CD4-positive, alpha-beta memory T cell (primary cell): ENCODE measurements at regions not wholly inside any gene's neighbourhood (a gene's known extent, or its start where the extent isn't known, plus 50 kb on each side); places are given as distances from the start of the nearest gene placed in this dataset.
"Not testable (repeated sequence)": the region's sequence is repeated elsewhere in the genome, so short reads cannot be mapped to it uniquely, and the experiment has no call there.

ENCODE experiments used
- CTCF ChIA-PET: fragments of 350-600 bp; sonication (Branson Sonifier 250); formaldehyde crosslinking; loops from one replicate; lab custom pipeline; 2021; ENCODE audit warnings: inconsistent platforms; ENCODE audit not compliant: partially characterized antibody; lab: Charles Lee
- POLR2A ChIA-PET: fragments of 350-600 bp; sonication (Branson Sonifier 250); formaldehyde crosslinking; loops from one replicate; lab custom pipeline; 2021; ENCODE audit not compliant: partially characterized antibody; lab: Charles Lee
- DNase-seq, 5 donors: peaks; one replicate each; pipeline versions ENCODE4 v3.0.0 to v3.0.0-alpha.2; 2020 to 2022; ENCODE audit warnings: mixed read lengths in 1 of 5
- H3K27ac ChIP-seq: one replicate; pipeline ENCODE4 v1.7.0; 2013; ENCODE audit warnings: low read depth, low read length
- H3K27me3 ChIP-seq: 2 replicates; pipeline ENCODE4 v1.7.0; 2013; ENCODE audit warnings: mild to moderate bottlenecking, low read length, moderate library complexity; ENCODE audit not compliant: insufficient read depth
- H3K36me3 ChIP-seq: 2 replicates; pipeline ENCODE4 v1.7.0; 2013; ENCODE audit warnings: mild to moderate bottlenecking, low read length, moderate library complexity; ENCODE audit not compliant: insufficient read depth
- H3K4me1 ChIP-seq: 2 replicates; pipeline ENCODE4 v1.7.0; 2013; ENCODE audit warnings: mild to moderate bottlenecking, low read length, moderate library complexity; ENCODE audit not compliant: insufficient read depth
- H3K4me3 ChIP-seq, 2 donors: one replicate each; pipeline ENCODE4 v1.7.0; 2013; ENCODE audit warnings: low read length in 2 of 2, mild to moderate bottlenecking in 1 of 2
- H3K9me3 ChIP-seq, 2 donors: one replicate each; pipeline ENCODE4 v1.7.0; 2013; ENCODE audit warnings: low read length in 2 of 2, control low read depth in 1 of 2; ENCODE audit not compliant: control insufficient read depth in 1 of 2
- H3K27ac Mint-ChIP-seq, 7 donors: one replicate each; pipeline ENCODE4 v1.8.0; 2020 to 2021; ENCODE audit warnings: mixed read lengths in 7 of 7, mild to moderate bottlenecking in 6 of 7, inconsistent platforms in 3 of 7, moderate library complexity in 3 of 7
- H3K27me3 Mint-ChIP-seq, 2 donors: one replicate each; pipeline ENCODE4 v1.8.0; 2020 to 2021; ENCODE audit warnings: mixed read lengths in 2 of 2
- H3K36me3 Mint-ChIP-seq, 2 donors: one replicate each; pipeline ENCODE4 v1.8.0; 2020 to 2021; ENCODE audit warnings: mixed read lengths in 2 of 2, inconsistent platforms in 1 of 2, mild to moderate bottlenecking in 1 of 2
- H3K4me1 Mint-ChIP-seq, 4 donors: one replicate each; pipeline ENCODE4 v1.8.0; 2020 to 2021; ENCODE audit warnings: mixed read lengths in 4 of 4, mild to moderate bottlenecking in 1 of 4
- H3K4me3 Mint-ChIP-seq, 8 donors: one replicate each; pipeline ENCODE4 v1.8.0; 2020 to 2021; ENCODE audit warnings: mixed read lengths in 8 of 8, mild to moderate bottlenecking in 7 of 8, moderate library complexity in 6 of 8, inconsistent platforms in 3 of 8
- H3K9me3 Mint-ChIP-seq, 8 donors: one replicate each; pipeline ENCODE4 v1.8.0; 2020 to 2021; ENCODE audit warnings: mixed read lengths in 8 of 8, mild to moderate bottlenecking in 5 of 8, inconsistent platforms in 3 of 8, moderate library complexity in 1 of 8
- intact Hi-C: fragments of 100-400 bp; cut with micrococcal nuclease; formaldehyde crosslinking; loops from one replicate; pipeline ENCODE4 v1.15.1; 2023

GRCh38 chr7:6953798-6954181, 127.7 kb upstream of the CCZ1B start:
- H3K36me3 ChIP-seq, H3K9me3 Mint-ChIP-seq, POLR2A ChIA-PET, DNase-seq, H3K4me1 ChIP-seq, H3K27me3 ChIP-seq, H3K27ac Mint-ChIP-seq, H3K4me3 ChIP-seq, H3K4me3 Mint-ChIP-seq, H3K36me3 Mint-ChIP-seq, H3K9me3 ChIP-seq, H3K27me3 Mint-ChIP-seq, H3K27ac ChIP-seq, H3K4me1 Mint-ChIP-seq, CTCF ChIA-PET: not testable (repeated sequence)
- intact Hi-C loops, result loop anchor here (5.0 kb wide), 1 partner anchor 149 kb away; no protein-coding TSS in a partner anchor

DNA sequence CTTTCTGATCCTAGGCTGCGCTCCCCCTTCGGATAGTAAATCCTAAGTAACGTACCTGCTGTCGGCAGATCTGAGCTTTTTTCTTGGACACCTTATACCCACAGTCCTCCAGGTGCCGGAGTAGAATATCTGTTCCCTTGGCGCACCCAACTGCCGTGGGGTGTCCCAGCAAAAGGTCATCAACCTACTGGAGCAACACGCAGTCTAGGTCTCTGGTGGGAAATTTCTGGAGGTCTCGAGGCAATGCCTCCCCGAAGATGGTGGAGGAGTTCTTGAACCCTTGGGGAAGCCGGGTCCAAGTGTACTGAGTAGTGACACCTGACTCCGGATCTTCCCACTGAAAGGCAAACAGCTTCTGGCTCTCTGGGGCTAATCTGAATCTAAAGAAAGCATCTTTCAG, 129.3 kb upstream of the CCZ1B start:
- CTCF ChIA-PET, H3K27me3 ChIP-seq, H3K27ac ChIP-seq, POLR2A ChIA-PET, H3K36me3 Mint-ChIP-seq, H3K27ac Mint-ChIP-seq, H3K4me3 ChIP-seq, intact Hi-C loops, H3K27me3 Mint-ChIP-seq, H3K4me1 ChIP-seq, H3K4me3 Mint-ChIP-seq, H3K9me3 ChIP-seq, H3K4me1 Mint-ChIP-seq, H3K9me3 Mint-ChIP-seq, H3K36me3 ChIP-seq, DNase-seq: not testable (repeated sequence)

DNA sequence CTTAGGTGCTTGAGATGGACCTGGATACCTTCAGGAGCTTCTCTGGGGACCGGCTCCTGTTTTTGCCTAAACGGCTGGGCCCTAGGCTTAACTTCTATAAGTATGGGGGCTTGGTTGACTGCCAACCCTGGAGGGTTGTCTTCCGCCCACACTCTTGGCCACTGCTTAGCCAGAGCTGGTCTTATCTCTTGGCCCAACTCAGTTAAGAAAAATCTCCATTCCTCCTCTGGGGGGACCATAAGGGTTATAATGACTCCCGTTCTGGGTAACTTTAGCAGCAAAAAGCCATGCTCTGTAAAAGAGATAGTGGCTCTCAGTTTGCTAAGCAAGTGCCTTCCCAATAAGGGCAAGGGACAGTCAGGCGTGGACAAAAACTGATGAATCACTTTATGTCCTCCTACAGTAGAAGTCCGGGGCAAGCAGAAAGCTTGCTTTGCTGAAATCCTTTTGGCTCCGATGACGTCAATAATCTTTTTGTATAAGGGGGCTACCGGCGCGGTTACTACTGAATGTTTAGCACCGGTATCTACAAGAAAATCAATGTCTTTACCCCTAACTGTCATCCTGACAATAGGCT, 130.0 kb upstream of the CCZ1B start:
- intact Hi-C loops, DNase-seq, H3K36me3 Mint-ChIP-seq, H3K36me3 ChIP-seq, H3K4me1 ChIP-seq, H3K27me3 ChIP-seq, H3K27ac ChIP-seq, H3K27ac Mint-ChIP-seq, H3K9me3 ChIP-seq, H3K4me1 Mint-ChIP-seq, POLR2A ChIA-PET, H3K4me3 ChIP-seq, H3K4me3 Mint-ChIP-seq: not testable (repeated sequence)
- peaks cover 4 to 14% of the 10 kb centered on the region in 2 donors for H3K27me3 Mint-ChIP-seq
- H3K9me3 Mint-ChIP-seq, result peaks cover 0 to 11% (median 4%) of the 10 kb centered on the region in 8 donors
- CTCF ChIA-PET, result interaction anchor here (1.3 kb wide), 1 partner anchor 147 kb away, joined by 3 read pairs; no protein-coding TSS in a partner anchor

DNA sequence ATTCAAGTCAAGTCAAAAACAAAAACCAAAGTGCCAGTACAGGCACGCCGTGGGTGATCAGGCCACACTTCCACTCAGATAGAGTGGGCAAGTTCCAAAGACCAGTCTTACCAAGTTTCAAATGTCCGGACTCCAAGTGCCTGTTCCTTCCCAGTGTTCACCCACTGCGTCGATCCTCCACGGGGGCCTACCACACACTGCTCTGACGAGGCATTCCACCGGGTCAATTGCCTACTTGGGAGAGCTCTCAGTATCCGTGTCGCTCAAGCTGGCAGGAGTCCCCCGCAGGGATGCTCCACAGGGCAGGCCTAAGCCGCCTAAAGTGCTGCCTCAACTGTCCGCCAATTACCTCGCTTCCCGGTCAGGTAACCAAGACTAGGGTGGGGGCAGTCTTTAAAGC, 132.3 kb upstream of the CCZ1B start:
- CTCF ChIA-PET, result not testable (repeated sequence)

GRCh38 chr7:6959942-6960341, 133.9 kb upstream of the CCZ1B start:
- intact Hi-C loops, H3K4me3 ChIP-seq, H3K4me1 ChIP-seq, H3K27me3 ChIP-seq, H3K27ac ChIP-seq, POLR2A ChIA-PET, H3K27ac Mint-ChIP-seq, H3K36me3 ChIP-seq, DNase-seq, CTCF ChIA-PET, H3K4me1 Mint-ChIP-seq, H3K4me3 Mint-ChIP-seq, H3K9me3 ChIP-seq, H3K36me3 Mint-ChIP-seq: not testable (repeated sequence)
- H3K9me3 Mint-ChIP-seq, result peaks cover 0 to 11% (median 4%) of the 10 kb centered on the region in 8 donors
- H3K27me3 Mint-ChIP-seq, result peaks cover 9 to 15% of the 10 kb centered on the region in 2 donors

More for the DNA sequence above, 132.3 kb upstream of the CCZ1B start:
- H3K36me3 ChIP-seq, H3K27ac ChIP-seq, H3K4me3 ChIP-seq, H3K27me3 ChIP-seq, DNase-seq, H3K27ac Mint-ChIP-seq, H3K4me1 ChIP-seq, H3K9me3 ChIP-seq, POLR2A ChIA-PET, H3K4me1 Mint-ChIP-seq, H3K36me3 Mint-ChIP-seq, H3K4me3 Mint-ChIP-seq, intact Hi-C loops: not testable (repeated sequence)
- Mint-ChIP-seq H3K9me3 (peaks cover 0 to 11% (median 4%) of the 10 kb centered on the region in 8 donors), H3K27me3 (peaks cover 9 to 15% of the 10 kb centered on the region in 2 donors)

- intact Hi-C loops, H3K36me3 ChIP-seq, H3K27me3 ChIP-seq, H3K4me1 Mint-ChIP-seq, CTCF ChIA-PET, H3K4me3 Mint-ChIP-seq, H3K9me3 ChIP-seq, H3K27ac Mint-ChIP-seq, H3K36me3 Mint-ChIP-seq, H3K27ac ChIP-seq, H3K4me1 ChIP-seq, POLR2A ChIA-PET, DNase-seq, H3K4me3 ChIP-seq: not testable (repeated sequence)
- H3K9me3 Mint-ChIP-seq, result peaks cover 0 to 11% (median 4%) of the 10 kb centered on the region in 8 donors
- H3K27me3 Mint-ChIP-seq, result peaks cover 11 to 18% of the 10 kb centered on the region in 2 donors
Measured at GRCh38 chr7:6962871-6963270, 136.8 kb upstream of the CCZ1B start.

GRCh38 chr7:6965051-6965450, 139.0 kb upstream of the CCZ1B start:
- H3K27me3 Mint-ChIP-seq, result peaks cover 11 to 14% of the 10 kb centered on the region in 2 donors
- H3K36me3 Mint-ChIP-seq, H3K4me3 ChIP-seq, H3K27ac ChIP-seq, H3K27ac Mint-ChIP-seq, H3K4me1 Mint-ChIP-seq, H3K4me1 ChIP-seq, H3K9me3 Mint-ChIP-seq, H3K27me3 ChIP-seq, H3K36me3 ChIP-seq, H3K9me3 ChIP-seq, POLR2A ChIA-PET, H3K4me3 Mint-ChIP-seq: not testable (repeated sequence)
- intact Hi-C loops, result loop anchor here (1.0 to 2.0 kb wide), 3 partner anchors 92 to 1252 kb away; no protein-coding TSS in a partner anchor
- DNase-seq, result peak; percentile 42 to 63 (median 59)
- CTCF ChIA-PET, result interaction anchor here (1.1 kb wide), 1 partner anchor 138 kb away, joined by 4 read pairs; no protein-coding TSS in a partner anchor

GRCh38 chr7:6970180-6970579, 144.1 kb upstream of the CCZ1B start:
- CTCF ChIA-PET, H3K27me3 Mint-ChIP-seq: not testable (repeated sequence)

More at GRCh38 chr7:6970180-6970579, 144.1 kb upstream of the CCZ1B start:
- POLR2A ChIA-PET, H3K27me3 ChIP-seq, H3K4me3 ChIP-seq, H3K27ac ChIP-seq, H3K36me3 Mint-ChIP-seq, H3K9me3 ChIP-seq, H3K9me3 Mint-ChIP-seq, H3K36me3 ChIP-seq, intact Hi-C loops, H3K4me3 Mint-ChIP-seq, H3K4me1 ChIP-seq, DNase-seq, H3K4me1 Mint-ChIP-seq: not testable (repeated sequence)
- peak overlapping the region in 1 of 7 donors; percentile 5 for H3K27ac Mint-ChIP-seq
